ENCODE measurements at regions not wholly inside any gene's neighbourhood (a gene's known extent, or its start where the extent isn't known, plus 50 kb on each side); places are given as distances from the start of the nearest gene placed in this dataset.
"Not testable (repeated sequence)": the region's sequence is repeated elsewhere in the genome, so short reads cannot be mapped to it uniquely, and the experiment has no call there.

GRCh38 chr11:66789097-66789890 is 53.9 kb upstream of the RCE1 start:
- peak in 1 of 2 experiments; percentile 36 for DNase-seq (ENCODE audit: low read depth in 1 of 2, low spot score in 2 of 2)

GRCh38 chr11:66787934-66788758 is 55.1 kb upstream of the RCE1 start:
- Histone ChIP-seq H3K27ac (no peak overlapping the region), H3K27me3 (replicated peaks) (no peaks in the 10 kb centered on the region), H3K4me1 (replicated peaks) (peaks cover 9% of the 10 kb centered on the region), H3K9me3 (replicated peaks) (no peaks in the 10 kb centered on the region), H3K36me3 (peaks cover 3% of the 10 kb centered on the region; the same call in 1 of the 2 replicates), H3K4me3 (no peak overlapping the region)
- DNase-seq (ENCODE audit: low read depth in 1 of 2, low spot score in 2 of 2), result no peak

More at GRCh38 chr11:66789097-66789890, 53.9 kb upstream of the RCE1 start:
- peaks cover 3% of the 10 kb centered on the region; the same call in 1 of the 2 replicates for H3K36me3 ChIP-seq
- H3K9me3 ChIP-seq (replicated peaks), result no peaks in the 10 kb centered on the region
- no peak overlapping the region; the same call in 1 of the 2 replicates for H3K27ac ChIP-seq
- no peak overlapping the region for H3K4me3 ChIP-seq
- H3K27me3 ChIP-seq (replicated peaks), result no peaks in the 10 kb centered on the region
- H3K4me1 ChIP-seq (replicated peaks), result peaks cover 9% of the 10 kb centered on the region

- H3K27ac ChIP-seq, result no peak overlapping the region
- no peaks in the 10 kb centered on the region for H3K9me3 ChIP-seq (replicated peaks)
- no peak overlapping the region for H3K4me3 ChIP-seq
- H3K4me1 ChIP-seq (replicated peaks), result peaks cover 6% of the 10 kb centered on the region
- no peak for DNase-seq (ENCODE audit: low read depth in 1 of 2, low spot score in 2 of 2)
- peaks cover 2% of the 10 kb centered on the region; the same call in 1 of the 2 replicates for H3K36me3 ChIP-seq
- H3K27me3 ChIP-seq (replicated peaks), result no peaks in the 10 kb centered on the region
These were observed 55.6 kb upstream of the SPTBN2 start for GRCh38 chr11:66784575-66784974.

GRCh38 chr11:66782726-66783125 is 53.7 kb upstream of the SPTBN2 start:
- DNase-seq (ENCODE audit: low read depth in 1 of 2, low spot score in 2 of 2), result no peak
- Histone ChIP-seq H3K4me3 (no peak overlapping the region), H3K9me3 (replicated peaks) (no peaks in the 10 kb centered on the region), H3K27ac (no peak overlapping the region), H3K36me3 (no peaks in the 10 kb centered on the region), H3K27me3 (replicated peaks) (no peaks in the 10 kb centered on the region), H3K4me1 (replicated peaks) (no peaks in the 10 kb centered on the region)

- DNase-seq (ENCODE audit: low read depth in 1 of 2, low spot score in 2 of 2); H3K9me3 ChIP-seq (replicated peaks); H3K4me3 ChIP-seq; H3K36me3 ChIP-seq; H3K4me1 ChIP-seq (replicated peaks); H3K27ac ChIP-seq; H3K27me3 ChIP-seq (replicated peaks): not testable (repeated sequence)
These were observed 50.6 kb upstream of the SPTBN2 start for GRCh38 chr11:66779651-66780050.
